Chondrocyte (in vitro differentiated cells): ENCODE measurements at regions not wholly inside any gene's neighbourhood (a gene's known extent, or its start where the extent isn't known, plus 50 kb on each side); places are given as distances from the start of the nearest gene placed in this dataset.

ENCODE experiments used
- DNase-seq: peaks from one replicate; pipeline ENCODE4 v3.0.0; 2021; ENCODE audit warnings: mixed read lengths, low spot score
- H3K27ac Mint-ChIP-seq: one replicate; pipeline ENCODE4 v1.8.0; 2021; ENCODE audit warnings: mild to moderate bottlenecking, moderate library complexity, mixed read lengths; ENCODE audit not compliant: unreplicated experiment
- H3K27me3 Mint-ChIP-seq: 2 replicates; pipeline ENCODE4 v1.8.0; 2021; ENCODE audit warnings: low read depth, mixed read lengths
- H3K36me3 Mint-ChIP-seq: 2 replicates; pipeline ENCODE4 v1.8.0; 2021; ENCODE audit warnings: low read depth, mixed read lengths
- H3K4me1 Mint-ChIP-seq: 2 replicates; pipeline ENCODE4 v1.8.0; 2021; ENCODE audit warnings: low read depth, mild to moderate bottlenecking, mixed read lengths
- H3K4me3 Mint-ChIP-seq: one replicate; pipeline ENCODE4 v1.8.0; 2021; ENCODE audit warnings: mild to moderate bottlenecking, moderate library complexity, mixed read lengths; ENCODE audit not compliant: unreplicated experiment
- H3K9me3 Mint-ChIP-seq: 2 replicates; pipeline ENCODE4 v1.8.0; 2021; ENCODE audit warnings: low read depth, mixed read lengths
- CTCF ChIP-seq: fragments of 200-600 bp; sonication (generic); IDR thresholded peaks from 2 replicates; pipeline ENCODE4 v1.5.0; 2021; ENCODE audit warnings: antibody characterized with exemption, mild to moderate bottlenecking, moderate library complexity

GRCh38 chrX:39981946-39982345 is 115.8 kb downstream of the BCOR start:
- no peaks in the 10 kb centered on the region for H3K27me3 Mint-ChIP-seq
- no peak for DNase-seq
- peaks cover 4% of the 10 kb centered on the region for H3K4me1 Mint-ChIP-seq
- no peak for TF ChIP-seq CTCF
- no peaks in the 10 kb centered on the region for H3K36me3 Mint-ChIP-seq
- H3K4me3 Mint-ChIP-seq = no peak overlapping the region
- no peak overlapping the region for H3K27ac Mint-ChIP-seq
- H3K9me3 Mint-ChIP-seq = peaks cover 10% of the 10 kb centered on the region

- TF ChIP-seq CTCF = no peak
- Mint-ChIP-seq H3K36me3 (no peaks in the 10 kb centered on the region), H3K4me1 (peaks cover 4% of the 10 kb centered on the region), H3K9me3 (peaks cover 10% of the 10 kb centered on the region), H3K27me3 (no peaks in the 10 kb centered on the region), H3K4me3 (no peak overlapping the region), H3K27ac (no peak overlapping the region)
- no peak for DNase-seq
Measured at GRCh38 chrX:39982948-39983347, 114.8 kb downstream of the BCOR start.

GRCh38 chrX:39983715-39984114 is 114.0 kb downstream of the BCOR start:
- no peak for DNase-seq
- no peaks in the 10 kb centered on the region for H3K36me3 Mint-ChIP-seq

GRCh38 chrX:39984191-39984956 is 113.4 kb downstream of the BCOR start:
- Mint-ChIP-seq H3K27ac (no peak overlapping the region), H3K4me3 (no peak overlapping the region), H3K9me3 (peaks cover 10% of the 10 kb centered on the region), H3K36me3 (no peaks in the 10 kb centered on the region), H3K4me1 (peaks cover 4% of the 10 kb centered on the region), H3K27me3 (no peaks in the 10 kb centered on the region)
- no peak for TF ChIP-seq CTCF
- no peak for DNase-seq

More at GRCh38 chrX:39983715-39984114, 114.0 kb downstream of the BCOR start:
- no peak overlapping the region for H3K27ac Mint-ChIP-seq
- no peak overlapping the region for H3K4me3 Mint-ChIP-seq
- TF ChIP-seq CTCF = no peak
- H3K9me3 Mint-ChIP-seq = peaks cover 10% of the 10 kb centered on the region
- H3K4me1 Mint-ChIP-seq = peaks cover 4% of the 10 kb centered on the region
- no peaks in the 10 kb centered on the region for H3K27me3 Mint-ChIP-seq

- H3K27me3 Mint-ChIP-seq = no peaks in the 10 kb centered on the region
- H3K27ac Mint-ChIP-seq = no peak overlapping the region
- H3K4me1 Mint-ChIP-seq = peaks cover 4% of the 10 kb centered on the region
- DNase-seq = no peak
- no peak for TF ChIP-seq CTCF
- peaks cover 10% of the 10 kb centered on the region for H3K9me3 Mint-ChIP-seq
- H3K36me3 Mint-ChIP-seq = no peaks in the 10 kb centered on the region
- no peak overlapping the region for H3K4me3 Mint-ChIP-seq
Measured at GRCh38 chrX:39985071-39985470, 112.7 kb downstream of the BCOR start.
